Fibroblast of villous mesenchyme (primary cell): ENCODE measurements at regions not wholly inside any gene's neighbourhood (a gene's known extent, or its start where the extent isn't known, plus 50 kb on each side); places are given as distances from the start of the nearest gene placed in this dataset.

Experiments used
- DNase-seq: peaks from one replicate; pipeline ENCODE4 v3.0.0-alpha.2; 2010; ENCODE audit warnings: low read depth
- H3K4me3 ChIP-seq: 2 replicates; pipeline ENCODE4 v1.5.1; 2011; ENCODE audit warnings: low read depth, mild to moderate bottlenecking, low read length
- TF ChIP-seq, protein P1 (sequence below): IDR thresholded peaks from 2 replicates; pipeline ENCODE4 v1.5.1; 2012; ENCODE audit warnings: low read depth, mild to moderate bottlenecking, low read length; ENCODE audit not compliant: insufficient read depth

GRCh38 chr2:758073-758820 is 81.0 kb upstream of the TMEM18 start:
- TF ChIP-seq, protein P1, sequence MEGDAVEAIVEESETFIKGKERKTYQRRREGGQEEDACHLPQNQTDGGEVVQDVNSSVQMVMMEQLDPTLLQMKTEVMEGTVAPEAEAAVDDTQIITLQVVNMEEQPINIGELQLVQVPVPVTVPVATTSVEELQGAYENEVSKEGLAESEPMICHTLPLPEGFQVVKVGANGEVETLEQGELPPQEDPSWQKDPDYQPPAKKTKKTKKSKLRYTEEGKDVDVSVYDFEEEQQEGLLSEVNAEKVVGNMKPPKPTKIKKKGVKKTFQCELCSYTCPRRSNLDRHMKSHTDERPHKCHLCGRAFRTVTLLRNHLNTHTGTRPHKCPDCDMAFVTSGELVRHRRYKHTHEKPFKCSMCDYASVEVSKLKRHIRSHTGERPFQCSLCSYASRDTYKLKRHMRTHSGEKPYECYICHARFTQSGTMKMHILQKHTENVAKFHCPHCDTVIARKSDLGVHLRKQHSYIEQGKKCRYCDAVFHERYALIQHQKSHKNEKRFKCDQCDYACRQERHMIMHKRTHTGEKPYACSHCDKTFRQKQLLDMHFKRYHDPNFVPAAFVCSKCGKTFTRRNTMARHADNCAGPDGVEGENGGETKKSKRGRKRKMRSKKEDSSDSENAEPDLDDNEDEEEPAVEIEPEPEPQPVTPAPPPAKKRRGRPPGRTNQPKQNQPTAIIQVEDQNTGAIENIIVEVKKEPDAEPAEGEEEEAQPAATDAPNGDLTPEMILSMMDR: no peak
- no peak for DNase-seq
- no peak overlapping the region for H3K4me3 ChIP-seq

- no peak overlapping the region for H3K4me3 ChIP-seq
- no peak for DNase-seq
- TF ChIP-seq, protein P1: no peak
Measured at GRCh38 chr2:753123-753522, 75.9 kb upstream of the TMEM18 start.

- DNase-seq: no peak
- no peak overlapping the region for H3K4me3 ChIP-seq
- TF ChIP-seq, protein P1: no peak
Measured at GRCh38 chr2:751474-751873, 74.3 kb upstream of the TMEM18 start.

DNA sequence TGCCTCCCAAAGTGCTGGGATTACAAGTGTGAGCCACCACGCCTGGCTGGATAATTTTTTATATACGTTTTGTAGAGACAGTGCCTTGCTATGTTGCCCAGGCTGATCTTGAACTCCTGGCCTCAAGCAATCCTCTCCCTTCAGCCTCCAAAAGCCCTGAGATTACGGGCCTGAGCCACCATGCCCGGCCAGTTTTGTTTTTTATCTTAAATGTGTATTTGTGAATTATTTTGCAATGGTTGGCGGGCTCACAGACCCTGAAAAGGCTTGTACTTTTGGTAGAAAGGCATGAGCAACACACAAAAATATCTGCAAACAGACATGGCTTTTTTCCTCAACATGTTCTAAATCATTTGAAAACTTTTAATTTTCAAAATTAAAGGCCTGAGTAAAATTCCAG is 73.4 kb upstream of the TMEM18 start:
- no peak for DNase-seq
- no peak overlapping the region for H3K4me3 ChIP-seq
- TF ChIP-seq, protein P1: no peak

DNA sequence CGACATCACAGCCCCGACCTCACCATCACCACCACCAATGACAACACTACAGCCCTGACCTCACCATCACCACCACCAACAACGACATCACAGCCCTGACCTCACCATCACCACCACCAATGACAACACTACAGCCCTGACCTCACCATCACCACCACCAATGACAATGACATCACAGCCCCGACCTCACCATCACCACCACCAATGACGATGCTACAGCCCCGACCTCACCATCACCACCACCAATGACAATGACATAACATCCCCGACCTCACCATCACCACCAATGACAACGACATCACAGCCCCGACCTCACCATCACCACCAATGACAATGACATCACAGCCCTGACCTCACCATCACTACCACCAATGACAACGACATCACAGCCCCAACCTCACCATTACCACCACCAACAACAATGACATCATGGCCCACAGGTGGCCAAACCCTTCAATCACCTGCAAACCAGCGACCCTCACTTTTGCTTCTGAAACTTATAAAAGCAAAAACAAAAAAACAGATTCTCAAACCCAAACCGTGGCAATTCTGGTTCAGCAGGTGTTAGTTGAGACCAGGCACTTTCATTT is 70.7 kb upstream of the TMEM18 start:
- H3K4me3 ChIP-seq: no peak overlapping the region
- TF ChIP-seq, protein P1: no peak
- DNase-seq: no peak

GRCh38 chr2:746697-747096 is 69.5 kb upstream of the TMEM18 start:
- no peak for DNase-seq
- TF ChIP-seq, protein P1: no peak
- no peak overlapping the region for H3K4me3 ChIP-seq
